Activated T-helper 1 cell treated with anti-CD3 and anti-CD28 coated beads, Interleukin-12 subunit alpha, Interleukin-12 subunit beta, Interleukin-2, Interleukin-4 antibody, amounts not matched to agents 30 ng/mL and 10 ng/mL and 1 ng/mL, durations not matched to agents 14 hours and 24 hours and 36 hours (primary cell): ENCODE measurements at regions not wholly inside any gene's neighbourhood (a gene's known extent, or its start where the extent isn't known, plus 50 kb on each side); places are given as distances from the start of the nearest gene placed in this dataset.
"Not testable (repeated sequence)": the region's sequence is repeated elsewhere in the genome, so short reads cannot be mapped to it uniquely, and the experiment has no call there.

Experiments used
- DNase-seq: peaks from one replicate; pipeline ENCODE4 v3.0.0; 2021; ENCODE audit warnings: low spot score
- H3K27ac Mint-ChIP-seq: one replicate; pipeline ENCODE4 v1.8.0; 2021; ENCODE audit warnings: mild to moderate bottlenecking, mixed read lengths
- H3K27me3 Mint-ChIP-seq: one replicate; pipeline ENCODE4 v1.8.0; 2022; ENCODE audit warnings: mild to moderate bottlenecking, moderate library complexity, mixed read lengths; ENCODE audit not compliant: insufficient read depth
- H3K36me3 Mint-ChIP-seq: one replicate; pipeline ENCODE4 v1.8.0; 2021; ENCODE audit warnings: low read depth, mixed read lengths
- H3K4me1 Mint-ChIP-seq: one replicate; pipeline ENCODE4 v1.8.0; 2021; ENCODE audit warnings: low read depth, mixed read lengths
- H3K4me3 Mint-ChIP-seq: one replicate; pipeline ENCODE4 v1.8.0; 2021; ENCODE audit warnings: mild to moderate bottlenecking, moderate library complexity, mixed read lengths
- H3K9me3 Mint-ChIP-seq: one replicate; pipeline ENCODE4 v1.8.0; 2021; ENCODE audit warnings: mixed read lengths
- intact Hi-C: fragments of 100-400 bp; cut with micrococcal nuclease; formaldehyde crosslinking; loops from one replicate; pipeline ENCODE4 v1.15.1; 2024

DNA sequence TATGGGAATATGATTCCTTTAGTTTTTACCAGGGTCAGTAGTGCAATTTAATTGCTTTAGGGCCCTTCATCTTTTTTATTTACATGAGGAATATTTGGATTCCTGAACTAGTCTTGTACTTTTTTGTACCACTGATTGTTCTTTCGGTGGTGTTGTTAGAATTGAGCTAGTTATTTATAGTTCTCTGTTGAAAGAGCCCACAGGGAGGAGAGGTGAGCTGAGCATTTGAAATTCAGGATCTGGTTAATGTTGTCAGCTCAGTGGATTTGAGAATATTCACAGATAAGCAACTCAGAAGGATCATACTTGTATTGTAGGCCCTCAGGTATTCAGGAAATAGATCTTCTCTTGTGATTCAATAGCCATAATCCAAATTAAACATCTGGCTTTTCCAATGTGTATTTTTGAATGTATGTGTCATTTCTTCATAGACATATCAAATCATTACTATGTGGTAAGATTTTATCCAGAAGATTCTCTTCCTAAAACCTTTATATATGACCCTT, 613.2 kb downstream of the ISL1 start:
- intact Hi-C loops = no loop called here
- Mint-ChIP-seq H3K36me3 (no peaks in the 10 kb centered on the region), H3K9me3 (no peaks in the 10 kb centered on the region), H3K27me3 (no peaks in the 10 kb centered on the region), H3K27ac (no peak overlapping the region), H3K4me3 (no peak overlapping the region), H3K4me1 (no peaks in the 10 kb centered on the region)
- DNase-seq = no peak

GRCh38 chr5:51997500-51997899, 614.3 kb downstream of the ISL1 start:
- no peaks in the 10 kb centered on the region for H3K4me1 Mint-ChIP-seq
- intact Hi-C loops = no loop called here
- H3K4me3 Mint-ChIP-seq = no peak overlapping the region
- H3K27ac Mint-ChIP-seq = no peak overlapping the region
- H3K9me3 Mint-ChIP-seq = no peaks in the 10 kb centered on the region
- H3K27me3 Mint-ChIP-seq = no peaks in the 10 kb centered on the region
- no peaks in the 10 kb centered on the region for H3K36me3 Mint-ChIP-seq
- no peak for DNase-seq

- no peak overlapping the region for H3K4me3 Mint-ChIP-seq
- H3K4me1 Mint-ChIP-seq = no peaks in the 10 kb centered on the region
- DNase-seq = no peak
- H3K27me3 Mint-ChIP-seq = no peaks in the 10 kb centered on the region
- intact Hi-C loops = no loop called here
- H3K27ac Mint-ChIP-seq = no peak overlapping the region
- H3K9me3 Mint-ChIP-seq = no peaks in the 10 kb centered on the region
- no peaks in the 10 kb centered on the region for H3K36me3 Mint-ChIP-seq
These were observed 614.7 kb downstream of the ISL1 start for GRCh38 chr5:51997949-51998348.

- Mint-ChIP-seq H3K36me3 (no peaks in the 10 kb centered on the region), H3K4me1 (no peaks in the 10 kb centered on the region), H3K4me3 (no peak overlapping the region), H3K27ac (no peak overlapping the region), H3K9me3 (no peaks in the 10 kb centered on the region), H3K27me3 (no peaks in the 10 kb centered on the region)
- intact Hi-C loops = no loop called here
- DNase-seq = no peak
These were observed 624.1 kb downstream of the ISL1 start for GRCh38 chr5:52007230-52007858.

DNA sequence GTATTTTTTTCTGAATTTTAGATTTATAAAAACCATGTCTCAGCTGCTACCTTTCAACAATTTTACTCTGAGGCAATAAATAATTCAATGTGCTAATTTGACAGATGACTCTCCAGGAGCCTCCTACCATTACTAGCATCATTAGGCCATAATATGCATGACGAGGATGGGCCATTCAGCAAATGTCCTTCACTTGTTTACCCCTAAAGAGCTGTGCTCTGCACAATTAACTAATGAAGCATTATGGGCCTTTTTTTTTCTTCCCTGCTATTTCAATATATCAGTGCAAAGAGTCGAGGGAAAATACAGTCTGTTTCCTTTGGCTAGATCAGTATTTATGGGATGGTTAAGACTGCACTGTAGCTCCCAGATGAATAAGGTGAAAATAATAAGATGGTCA, 627.2 kb downstream of the ISL1 start:
- no peak overlapping the region for H3K4me3 Mint-ChIP-seq
- intact Hi-C loops = no loop called here
- no peaks in the 10 kb centered on the region for H3K27me3 Mint-ChIP-seq
- no peaks in the 10 kb centered on the region for H3K36me3 Mint-ChIP-seq
- no peak for DNase-seq
- H3K9me3 Mint-ChIP-seq = no peaks in the 10 kb centered on the region
- no peaks in the 10 kb centered on the region for H3K4me1 Mint-ChIP-seq
- no peak overlapping the region for H3K27ac Mint-ChIP-seq

GRCh38 chr5:52013523-52013922, 630.3 kb downstream of the ISL1 start:
- no peaks in the 10 kb centered on the region for H3K9me3 Mint-ChIP-seq
- no peaks in the 10 kb centered on the region for H3K4me1 Mint-ChIP-seq
- DNase-seq = no peak
- intact Hi-C loops = no loop called here
- H3K4me3 Mint-ChIP-seq = no peak overlapping the region
- no peaks in the 10 kb centered on the region for H3K36me3 Mint-ChIP-seq
- no peak overlapping the region for H3K27ac Mint-ChIP-seq
- H3K27me3 Mint-ChIP-seq = no peaks in the 10 kb centered on the region

- intact Hi-C loops = no loop called here
- no peak for DNase-seq
- no peaks in the 10 kb centered on the region for H3K27me3 Mint-ChIP-seq
- no peaks in the 10 kb centered on the region for H3K9me3 Mint-ChIP-seq
- H3K4me1 Mint-ChIP-seq = no peaks in the 10 kb centered on the region
- no peak overlapping the region for H3K4me3 Mint-ChIP-seq
- H3K36me3 Mint-ChIP-seq = no peaks in the 10 kb centered on the region
- no peak overlapping the region for H3K27ac Mint-ChIP-seq
These were observed 632.5 kb downstream of the ISL1 start for GRCh38 chr5:52015760-52016159.

DNA sequence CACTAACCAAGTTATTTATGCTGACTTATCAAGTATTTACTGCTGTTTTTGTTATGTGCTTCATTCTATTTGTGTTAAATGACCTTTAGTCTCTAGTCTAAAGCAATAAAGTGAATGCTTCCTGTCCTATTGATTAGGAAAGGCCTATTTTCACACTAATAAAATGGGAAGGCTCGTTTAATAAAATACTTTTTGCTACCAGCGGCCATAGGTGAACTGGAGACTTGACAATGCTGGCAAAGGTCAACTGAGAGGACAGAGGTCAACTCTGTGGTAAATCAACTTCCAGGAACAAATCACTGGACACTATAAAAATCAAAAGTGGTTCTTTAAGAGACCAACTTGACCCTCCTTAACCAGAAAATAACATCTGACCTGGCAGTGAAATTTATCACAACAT, 634.3 kb downstream of the ISL1 start:
- Mint-ChIP-seq H3K4me3 (no peak overlapping the region), H3K27ac (no peak overlapping the region), H3K9me3 (no peaks in the 10 kb centered on the region), H3K27me3 (no peaks in the 10 kb centered on the region), H3K36me3 (no peaks in the 10 kb centered on the region), H3K4me1 (no peaks in the 10 kb centered on the region)
- intact Hi-C loops = no loop called here
- no peak for DNase-seq

DNA sequence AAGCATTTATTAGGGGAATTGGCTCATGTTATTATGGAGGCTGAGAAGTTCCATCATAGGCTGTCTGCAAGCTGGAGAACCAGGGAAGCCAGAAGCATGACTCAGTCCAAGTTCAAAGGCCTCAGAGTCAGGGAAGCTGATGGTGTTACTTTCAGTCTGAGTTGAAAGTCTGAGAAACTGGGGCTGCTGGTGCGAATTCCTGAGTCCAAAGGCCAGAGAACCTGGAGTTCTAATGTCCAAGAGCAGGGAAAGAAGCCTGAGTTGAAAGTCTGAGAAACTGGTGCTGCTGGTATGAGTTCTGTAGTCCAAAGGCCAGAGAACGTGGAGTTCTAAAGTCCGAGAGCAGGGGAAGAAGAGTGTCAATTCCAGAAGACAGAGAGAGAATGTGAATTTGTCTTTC, 641.1 kb downstream of the ISL1 start:
- H3K4me3 Mint-ChIP-seq = no peak overlapping the region
- no peak overlapping the region for H3K27ac Mint-ChIP-seq
- intact Hi-C loops = no loop called here

GRCh38 chr5:52029836-52030235, 646.6 kb downstream of the ISL1 start:
- H3K4me1 Mint-ChIP-seq, DNase-seq, intact Hi-C loops: not testable (repeated sequence)

More for the DNA sequence above, 641.1 kb downstream of the ISL1 start:
- Mint-ChIP-seq H3K9me3 (no peaks in the 10 kb centered on the region), H3K27me3 (no peaks in the 10 kb centered on the region), H3K36me3 (no peaks in the 10 kb centered on the region), H3K4me1 (no peaks in the 10 kb centered on the region)
- no peak for DNase-seq

GRCh38 chr5:52041842-52042241, 658.6 kb downstream of the ISL1 start:
- no peaks in the 10 kb centered on the region for H3K27me3 Mint-ChIP-seq
- intact Hi-C loops = no loop called here
- no peak for DNase-seq
- H3K4me3 Mint-ChIP-seq = no peak overlapping the region
- H3K27ac Mint-ChIP-seq = no peak overlapping the region
- no peaks in the 10 kb centered on the region for H3K4me1 Mint-ChIP-seq
- H3K9me3 Mint-ChIP-seq = no peaks in the 10 kb centered on the region
- no peaks in the 10 kb centered on the region for H3K36me3 Mint-ChIP-seq

More at GRCh38 chr5:52029836-52030235, 646.6 kb downstream of the ISL1 start:
- H3K4me3 Mint-ChIP-seq, H3K27me3 Mint-ChIP-seq, H3K36me3 Mint-ChIP-seq, H3K27ac Mint-ChIP-seq, H3K9me3 Mint-ChIP-seq: not testable (repeated sequence)

DNA sequence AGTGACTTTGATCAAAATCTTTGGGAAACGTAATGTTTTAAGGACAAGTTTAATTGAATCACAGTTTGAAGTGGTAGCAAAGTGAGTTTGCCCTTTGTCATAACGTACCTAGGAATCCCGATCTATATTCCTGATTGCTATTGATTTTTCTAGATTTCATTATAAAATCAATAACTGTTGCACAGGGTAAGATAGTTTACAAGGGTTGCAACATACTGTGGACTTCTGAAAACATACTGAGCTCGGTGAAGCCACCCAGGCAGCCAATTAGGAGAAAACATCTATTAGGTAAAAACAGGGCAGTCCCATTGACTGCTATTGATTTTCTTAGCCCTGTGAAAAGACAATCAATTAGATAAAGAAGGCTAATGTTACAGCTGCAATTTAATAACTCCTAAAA, 659.9 kb downstream of the ISL1 start:
- Mint-ChIP-seq H3K4me1 (no peaks in the 10 kb centered on the region), H3K4me3 (no peak overlapping the region), H3K36me3 (no peaks in the 10 kb centered on the region), H3K27ac (no peak overlapping the region), H3K9me3 (no peaks in the 10 kb centered on the region), H3K27me3 (no peaks in the 10 kb centered on the region)
- intact Hi-C loops = no loop called here
- no peak for DNase-seq

DNA sequence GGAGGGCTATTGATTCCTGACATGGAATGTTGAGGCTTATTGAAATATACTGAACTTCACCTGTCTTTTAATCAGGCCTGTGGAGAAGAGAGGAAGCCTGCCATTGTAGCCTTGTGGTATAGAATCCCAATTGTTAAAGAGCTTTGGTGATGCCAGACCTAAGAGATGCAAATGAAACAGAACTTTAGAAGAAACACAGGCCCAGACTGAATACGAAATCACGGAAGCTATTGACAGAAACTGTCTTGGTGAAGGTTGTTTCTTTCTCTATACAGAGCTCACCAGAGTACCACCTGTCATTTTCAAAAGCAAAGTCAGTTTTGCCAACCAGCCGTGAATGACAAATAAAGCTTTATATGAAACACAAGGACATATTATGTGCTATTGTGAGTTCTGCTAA, 660.3 kb downstream of the ISL1 start:
- no peak for DNase-seq
- H3K27ac Mint-ChIP-seq = no peak overlapping the region
- H3K36me3 Mint-ChIP-seq = no peaks in the 10 kb centered on the region
- H3K4me1 Mint-ChIP-seq = no peaks in the 10 kb centered on the region
- intact Hi-C loops = no loop called here
- H3K4me3 Mint-ChIP-seq = no peak overlapping the region
- H3K9me3 Mint-ChIP-seq = no peaks in the 10 kb centered on the region
- no peaks in the 10 kb centered on the region for H3K27me3 Mint-ChIP-seq

DNA sequence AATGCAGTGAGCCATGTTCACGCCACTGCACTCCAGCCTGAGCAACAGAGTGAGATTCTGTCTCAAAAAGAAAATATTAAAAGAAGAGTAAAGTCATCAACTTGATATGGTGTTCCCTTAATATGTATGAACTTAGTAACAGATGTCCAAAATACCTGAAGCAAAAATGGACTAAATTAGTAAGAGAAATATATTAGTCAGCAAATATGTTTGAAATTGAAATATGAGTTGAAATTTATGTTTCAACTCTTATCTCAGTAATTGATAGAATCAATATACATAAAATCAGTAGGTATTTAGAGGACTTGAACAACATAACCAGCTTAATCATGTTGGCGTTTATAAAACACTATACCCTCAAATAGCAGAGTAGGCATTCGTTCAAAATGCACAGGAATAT, 668.5 kb downstream of the ISL1 start:
- H3K27me3 Mint-ChIP-seq = no peaks in the 10 kb centered on the region
- no peaks in the 10 kb centered on the region for H3K9me3 Mint-ChIP-seq
- no peak for DNase-seq
- intact Hi-C loops = no loop called here
- no peaks in the 10 kb centered on the region for H3K36me3 Mint-ChIP-seq
- no peaks in the 10 kb centered on the region for H3K4me1 Mint-ChIP-seq
- no peak overlapping the region for H3K27ac Mint-ChIP-seq
- no peak overlapping the region for H3K4me3 Mint-ChIP-seq
